ENCODE measurements at regions not wholly inside any gene's neighbourhood (a gene's known extent, or its start where the extent isn't known, plus 50 kb on each side); places are given as distances from the start of the nearest gene placed in this dataset.

DNA sequence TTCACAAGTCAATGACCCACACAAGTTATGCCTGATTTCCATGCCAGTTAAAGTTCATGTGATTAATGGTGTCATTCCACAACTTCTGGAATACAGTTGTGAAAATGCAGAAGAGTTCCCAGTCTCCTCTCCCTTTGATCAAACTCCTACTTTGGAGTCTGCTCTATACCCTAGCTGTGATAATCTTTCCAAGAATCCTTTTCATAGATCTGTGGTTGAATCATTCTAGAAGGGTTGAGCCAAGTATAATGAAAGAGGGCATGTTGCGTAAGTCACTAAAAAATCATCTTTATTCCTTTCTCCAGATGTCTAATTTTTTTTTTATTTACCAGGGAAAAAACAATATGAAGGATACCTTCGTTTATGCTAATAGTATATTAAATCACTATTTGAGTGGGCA lies 89.7 kb upstream of the CARD18 start:
- TF ChIP-seq, protein P1, sequence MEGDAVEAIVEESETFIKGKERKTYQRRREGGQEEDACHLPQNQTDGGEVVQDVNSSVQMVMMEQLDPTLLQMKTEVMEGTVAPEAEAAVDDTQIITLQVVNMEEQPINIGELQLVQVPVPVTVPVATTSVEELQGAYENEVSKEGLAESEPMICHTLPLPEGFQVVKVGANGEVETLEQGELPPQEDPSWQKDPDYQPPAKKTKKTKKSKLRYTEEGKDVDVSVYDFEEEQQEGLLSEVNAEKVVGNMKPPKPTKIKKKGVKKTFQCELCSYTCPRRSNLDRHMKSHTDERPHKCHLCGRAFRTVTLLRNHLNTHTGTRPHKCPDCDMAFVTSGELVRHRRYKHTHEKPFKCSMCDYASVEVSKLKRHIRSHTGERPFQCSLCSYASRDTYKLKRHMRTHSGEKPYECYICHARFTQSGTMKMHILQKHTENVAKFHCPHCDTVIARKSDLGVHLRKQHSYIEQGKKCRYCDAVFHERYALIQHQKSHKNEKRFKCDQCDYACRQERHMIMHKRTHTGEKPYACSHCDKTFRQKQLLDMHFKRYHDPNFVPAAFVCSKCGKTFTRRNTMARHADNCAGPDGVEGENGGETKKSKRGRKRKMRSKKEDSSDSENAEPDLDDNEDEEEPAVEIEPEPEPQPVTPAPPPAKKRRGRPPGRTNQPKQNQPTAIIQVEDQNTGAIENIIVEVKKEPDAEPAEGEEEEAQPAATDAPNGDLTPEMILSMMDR (IDR thresholded peaks at IDR 0.05): no peak
- TF ChIP-seq POLR2A (IDR thresholded peaks at IDR 0.05): no peak

Data from lower leg skin (tissue), 3 donors.